HG03045 (cell line): ENCODE measurements at regions not wholly inside any gene's neighbourhood (a gene's known extent, or its start where the extent isn't known, plus 50 kb on each side); places are given as distances from the start of the nearest gene placed in this dataset.

ENCODE experiments used
- ATAC-seq: cut with Tn5 transposase; IDR thresholded peaks from one replicate; pipeline ENCODE4 v1.9.1; 2021; ENCODE audit warnings: mild to moderate bottlenecking, moderate library complexity; ENCODE audit not compliant: unreplicated experiment

- ATAC-seq, result no peak
Measured at GRCh38 chr11:25943777-25944661, 387.9 kb upstream of the ANO3 start.

DNA sequence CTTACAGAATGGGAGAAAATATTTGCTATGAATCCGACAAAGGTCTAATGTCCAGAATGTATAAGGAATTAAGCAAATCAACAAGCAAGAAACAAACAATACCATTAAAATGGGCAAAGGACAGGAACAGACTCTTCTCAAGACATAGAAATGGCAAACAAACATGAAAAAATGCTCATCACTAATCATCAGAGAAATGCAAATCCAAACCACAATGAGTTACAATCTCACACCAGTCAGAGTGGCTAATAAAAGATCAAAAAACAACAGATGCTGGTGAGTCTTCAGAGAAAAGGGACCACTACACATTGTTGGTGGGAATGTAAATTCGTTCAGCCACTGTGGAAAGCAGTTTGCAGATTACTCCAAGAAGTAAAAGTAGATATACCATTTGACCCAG lies 382.0 kb upstream of the ANO3 start:
- no peak for ATAC-seq

DNA sequence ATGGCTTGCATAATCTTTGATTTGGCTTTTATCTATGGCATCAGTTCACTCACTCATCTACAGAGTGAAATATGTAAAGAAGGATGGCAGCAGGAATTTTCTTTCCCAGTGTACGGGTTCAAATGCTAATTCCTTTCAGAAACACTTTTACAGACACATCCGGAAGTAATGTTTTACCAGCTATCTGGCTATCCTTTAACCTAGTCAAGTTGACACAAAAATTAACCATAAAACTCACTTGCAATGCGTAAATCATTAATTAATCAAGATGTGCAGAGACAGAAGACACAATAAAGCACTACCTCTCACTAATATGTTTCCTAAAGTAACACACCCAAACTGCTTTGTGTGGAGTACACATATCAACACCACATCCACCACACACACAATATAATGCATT lies 378.9 kb upstream of the ANO3 start:
- ATAC-seq, result no peak

GRCh38 chr11:25958045-25958444 lies 373.9 kb upstream of the ANO3 start:
- ATAC-seq, result no peak

DNA sequence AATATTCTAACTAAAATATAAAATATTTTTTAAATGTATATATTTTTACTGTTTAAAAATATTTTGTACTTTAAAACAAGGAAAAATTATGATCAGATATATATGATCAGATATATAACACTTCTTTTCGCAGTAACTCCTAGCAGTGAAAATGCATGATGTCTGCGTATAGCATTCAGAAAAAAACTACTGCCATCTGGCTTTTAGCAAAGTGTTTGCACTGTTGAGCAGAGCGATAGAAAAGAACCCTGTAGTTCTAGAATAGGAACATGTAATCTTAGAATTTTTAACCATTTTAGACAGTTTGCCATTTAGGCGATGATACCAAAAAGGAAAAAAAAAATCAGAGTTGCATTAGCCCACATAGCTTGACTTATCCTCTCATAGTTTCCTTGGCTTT lies 370.4 kb upstream of the ANO3 start:
- ATAC-seq, result no peak

DNA sequence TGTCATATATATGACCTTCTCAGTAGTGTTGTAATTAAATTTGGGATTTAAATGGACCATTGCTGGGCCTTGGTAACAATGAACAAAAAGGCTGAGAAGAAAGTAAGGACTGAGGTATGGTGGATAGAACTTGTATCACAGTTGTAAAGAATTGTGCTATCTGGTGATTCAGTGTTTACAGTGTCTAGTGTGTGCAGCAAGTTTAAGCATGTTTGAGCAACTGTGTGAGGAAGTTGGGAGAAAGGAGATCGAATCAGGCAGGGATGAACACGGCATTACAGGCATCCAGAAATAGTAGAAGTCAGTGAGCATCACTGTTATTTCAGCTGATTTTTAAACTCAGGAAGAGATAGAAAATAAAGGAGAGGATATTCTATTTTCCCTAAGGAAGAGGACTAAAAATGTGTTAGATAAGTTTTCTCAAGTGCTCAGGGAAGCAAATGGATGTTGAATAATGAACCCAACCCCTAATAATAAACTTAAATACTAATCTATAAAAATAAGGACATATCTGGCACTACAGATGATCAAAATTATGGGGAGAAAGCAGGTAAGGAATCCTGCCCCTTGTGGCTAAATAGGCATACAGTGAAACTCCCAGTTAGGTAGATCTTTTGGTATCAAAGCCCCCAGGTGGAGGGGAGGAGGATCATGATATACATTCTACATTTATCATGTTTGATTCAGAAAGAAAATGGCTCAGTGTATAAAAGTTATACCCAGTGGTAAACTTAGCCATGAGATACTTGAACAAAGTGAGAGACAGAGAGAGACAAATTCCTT lies 361.0 kb upstream of the ANO3 start:
- ATAC-seq, result no peak

- ATAC-seq, result no peak
Measured at GRCh38 chr11:25980091-25980490, 351.8 kb upstream of the ANO3 start.

DNA sequence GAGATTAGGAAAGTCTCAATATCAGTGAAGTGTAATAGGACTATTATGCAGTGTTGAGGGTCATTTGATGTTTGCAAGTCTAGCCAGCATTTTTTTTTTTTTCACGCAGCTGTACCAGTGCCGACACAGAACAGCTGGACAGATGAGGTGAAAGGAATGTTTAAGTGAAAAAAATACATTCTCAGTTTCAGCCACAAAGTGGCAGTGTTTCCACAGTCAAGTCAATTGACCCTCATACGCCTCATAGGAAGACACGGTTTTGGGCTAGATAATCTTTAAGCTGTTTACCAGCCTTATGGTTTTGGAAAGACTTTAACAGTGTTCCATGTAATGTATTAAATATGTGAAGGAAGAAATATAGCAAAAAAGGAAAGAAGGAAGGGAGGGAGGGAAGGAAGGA lies 349.9 kb upstream of the ANO3 start:
- peak; percentile 98 for ATAC-seq

DNA sequence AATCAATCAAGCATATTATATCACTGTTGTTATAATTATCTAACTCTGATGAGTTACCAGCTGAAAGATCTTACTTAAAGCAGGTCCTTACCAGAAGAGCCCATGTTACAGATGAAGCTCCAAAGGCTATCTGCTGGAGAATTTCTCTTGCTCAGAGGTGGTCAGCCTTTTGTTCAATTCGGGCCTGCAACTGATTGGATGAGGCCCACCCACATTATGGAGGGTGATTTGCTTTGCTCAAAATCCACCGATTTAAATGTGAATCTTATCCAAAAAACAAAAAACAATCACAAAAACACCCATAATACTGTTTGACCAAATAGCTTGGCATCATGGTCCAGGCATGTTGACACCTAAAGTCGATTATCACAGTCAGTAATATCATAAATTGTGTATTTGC lies 348.6 kb upstream of the ANO3 start:
- ATAC-seq, result no peak

DNA sequence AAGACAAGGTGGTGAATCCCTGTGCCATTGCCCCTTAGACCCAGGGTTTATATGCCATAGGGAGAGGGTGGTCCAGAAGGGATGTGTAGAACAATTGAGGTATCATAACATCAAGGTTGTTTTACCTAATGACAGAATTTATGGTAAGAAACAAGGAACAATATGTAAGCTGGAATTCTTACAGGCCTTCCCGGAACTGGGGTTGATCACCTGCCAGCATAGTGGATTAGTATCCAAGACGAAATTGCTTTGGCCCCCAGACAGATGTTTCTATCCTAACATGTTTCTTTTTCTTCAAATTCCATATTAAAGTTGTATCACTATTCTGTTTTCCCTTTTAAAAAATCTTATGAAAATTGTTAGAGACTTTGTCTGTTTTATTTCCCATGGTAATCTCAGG lies 343.8 kb upstream of the ANO3 start:
- ATAC-seq, result no peak

GRCh38 chr11:25990406-25990805 lies 341.5 kb upstream of the ANO3 start:
- ATAC-seq, result no peak

DNA sequence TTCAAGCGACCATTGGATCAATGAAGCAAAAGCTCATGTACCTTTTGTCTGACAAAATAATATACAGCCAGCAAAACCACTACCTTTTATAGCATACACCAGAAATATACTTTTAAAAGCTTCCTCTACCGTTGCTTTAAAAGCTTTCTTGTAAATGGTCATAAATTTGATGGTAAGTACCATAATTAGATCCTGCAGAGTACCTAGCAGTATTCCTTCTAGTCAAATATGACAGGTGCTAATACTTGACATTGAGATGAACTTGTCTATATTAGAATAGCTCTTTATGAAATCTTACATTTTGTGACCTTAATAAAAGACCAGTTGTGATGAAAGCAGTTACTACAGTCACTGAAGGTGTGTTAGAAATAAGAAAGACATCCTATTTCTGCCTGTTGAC lies 340.5 kb upstream of the ANO3 start:
- no peak for ATAC-seq

DNA sequence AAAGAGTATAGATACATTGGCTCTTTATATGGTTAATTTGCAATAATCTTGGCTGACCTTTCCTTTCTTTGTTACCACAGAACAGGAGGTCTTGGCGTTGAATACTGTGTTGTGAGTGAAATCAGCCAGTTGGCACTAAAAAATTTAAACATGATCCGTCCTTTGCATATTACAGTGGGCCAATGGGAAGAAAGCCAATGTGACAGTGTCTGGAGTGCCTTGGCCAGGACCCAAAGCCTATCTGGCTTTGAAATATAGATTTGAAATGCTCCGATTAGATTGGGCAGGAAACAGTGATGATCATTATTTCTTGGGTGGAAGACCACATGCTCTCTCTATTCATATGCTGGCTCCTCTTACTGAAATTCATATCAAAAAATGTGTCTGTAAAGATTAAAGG lies 339.6 kb upstream of the ANO3 start:
- no peak for ATAC-seq

- ATAC-seq, result no peak
Measured at GRCh38 chr11:25993016-25993415, 338.9 kb upstream of the ANO3 start.

GRCh38 chr11:26011474-26011873 lies 320.5 kb upstream of the ANO3 start:
- ATAC-seq, result no peak

DNA sequence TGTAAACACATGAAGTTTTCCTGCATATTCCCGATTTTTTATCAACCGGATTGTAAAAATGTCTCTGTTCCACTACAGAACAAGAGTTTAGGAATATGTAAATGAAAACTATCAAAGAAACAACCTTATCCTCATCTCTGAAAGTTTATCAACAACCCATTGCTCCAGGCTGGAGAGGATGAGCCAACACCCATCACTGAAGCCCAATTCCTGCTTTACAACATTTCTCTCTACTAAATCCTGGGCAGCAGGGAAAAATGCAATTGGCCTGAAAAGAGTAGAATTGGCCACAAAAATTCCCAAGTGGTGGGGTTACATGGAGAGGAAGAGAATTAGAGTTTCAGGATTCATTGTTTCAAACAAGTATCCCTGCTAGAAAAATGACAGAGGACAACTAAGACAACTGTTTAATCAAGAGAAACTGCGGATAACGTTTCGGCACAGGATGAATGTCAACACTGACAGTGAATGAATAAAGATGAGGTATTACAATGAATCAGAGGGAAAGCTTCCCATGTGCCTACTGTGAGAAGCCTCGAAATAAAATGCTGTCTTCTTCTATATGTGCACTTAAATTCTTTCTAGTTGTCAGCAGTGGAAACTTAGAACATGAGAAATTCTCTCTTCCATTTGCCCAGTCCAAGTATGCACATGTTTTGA lies 317.3 kb upstream of the ANO3 start:
- no peak for ATAC-seq

DNA sequence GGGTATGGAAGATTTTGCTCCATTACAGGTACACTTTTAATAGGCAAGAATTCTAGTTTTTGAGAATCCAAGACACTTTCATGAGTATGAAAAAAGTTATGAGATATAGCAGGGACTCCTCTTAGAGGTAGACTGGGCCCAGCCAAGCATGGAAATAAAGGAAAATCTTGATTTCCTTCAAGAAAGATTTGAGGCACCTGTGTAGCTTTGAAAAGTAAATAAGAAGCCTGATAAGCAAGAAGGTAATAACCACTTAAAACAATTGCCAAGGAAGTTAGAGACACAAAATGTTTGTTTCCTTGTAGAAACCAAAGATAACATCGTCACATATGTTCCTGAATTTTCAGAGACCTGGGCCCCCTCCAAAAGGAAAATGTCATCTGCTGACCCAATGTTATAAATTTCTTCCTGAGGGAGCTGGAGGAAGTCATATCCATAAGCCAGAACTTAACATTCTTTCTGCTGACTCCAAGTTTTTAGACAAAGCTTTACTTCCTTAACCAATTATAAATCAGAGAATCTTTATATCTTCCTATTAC lies 314.5 kb upstream of the ANO3 start:
- ATAC-seq, result no peak

DNA sequence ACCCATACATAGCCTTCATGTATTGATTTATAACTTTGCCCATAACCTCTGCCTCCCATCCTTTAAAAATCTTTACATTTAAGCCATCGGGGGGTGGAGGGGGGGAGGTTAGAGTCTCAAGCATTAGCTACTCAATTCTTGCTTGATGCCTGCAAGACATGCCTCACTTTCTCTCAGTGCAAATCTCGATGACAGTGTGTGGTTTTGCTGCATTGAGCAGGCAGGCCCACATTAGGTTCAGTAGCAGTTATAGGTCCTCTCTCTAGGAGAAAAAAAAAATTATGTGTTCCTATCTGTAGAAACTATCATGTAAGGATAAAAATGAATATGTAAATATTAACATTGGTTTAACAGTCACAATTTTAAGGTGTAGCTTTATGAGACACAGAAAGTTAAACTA lies 314.0 kb upstream of the ANO3 start:
- no peak for ATAC-seq

- ATAC-seq, result no peak
Measured at GRCh38 chr11:26018336-26018735, 313.6 kb upstream of the ANO3 start.

DNA sequence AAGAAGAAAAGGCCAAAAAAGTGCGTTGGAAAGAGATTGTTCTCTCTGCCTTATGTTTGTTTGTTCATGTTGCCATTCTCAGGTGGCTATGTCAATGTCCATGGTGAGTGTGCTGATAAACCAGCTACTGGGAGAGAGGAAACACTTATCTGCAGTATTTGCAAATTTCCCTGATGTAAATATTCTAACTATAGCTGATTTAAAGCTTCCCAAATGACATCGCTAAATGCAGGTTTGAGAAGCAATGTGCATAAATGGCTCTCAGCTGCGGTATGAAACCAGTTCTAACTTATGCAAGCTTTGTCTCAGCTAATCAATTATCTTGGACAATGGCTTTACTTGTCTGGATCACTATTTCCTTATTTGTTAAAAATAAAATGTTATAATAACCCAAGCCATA lies 312.5 kb upstream of the ANO3 start:
- no peak for ATAC-seq

DNA sequence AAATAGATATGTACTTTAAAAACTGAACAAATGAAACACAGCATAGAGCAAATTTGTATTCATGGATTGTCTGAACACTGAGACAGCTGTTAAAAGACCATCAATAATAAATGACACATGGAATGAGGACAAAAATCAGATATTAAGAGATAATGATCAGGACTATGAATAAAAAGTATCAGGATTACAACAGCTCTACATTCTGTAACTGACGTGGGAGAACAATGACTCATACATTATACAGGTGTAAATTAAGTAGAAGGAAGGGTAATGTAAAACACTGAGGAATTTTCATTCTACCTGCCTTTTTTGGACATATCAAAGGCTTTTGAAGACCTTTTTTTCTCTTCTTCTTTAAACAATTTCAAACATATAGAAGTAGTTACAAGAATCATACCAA lies 310.9 kb upstream of the ANO3 start:
- ATAC-seq, result no peak

DNA sequence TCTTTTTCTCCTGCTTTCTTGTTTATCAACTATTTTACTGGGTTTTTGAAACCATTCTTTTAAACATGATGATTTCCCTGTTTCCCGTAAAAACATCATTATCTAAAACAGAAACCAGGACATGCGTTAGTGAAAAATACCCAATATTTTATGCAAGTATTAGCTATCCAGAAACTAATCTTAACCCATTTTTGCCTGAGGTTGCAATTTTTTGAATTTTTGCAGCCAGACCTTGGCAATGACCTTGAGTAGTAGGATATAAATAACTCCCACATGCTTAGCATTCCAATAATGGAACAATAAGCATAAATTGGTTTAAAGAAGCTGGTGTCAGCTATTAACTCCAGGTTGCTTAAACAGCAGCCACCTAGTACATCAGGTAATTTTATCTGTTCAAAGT lies 308.9 kb upstream of the ANO3 start:
- no peak for ATAC-seq
